GM12874 (cell line): ENCODE measurements at regions not wholly inside any gene's neighbourhood (a gene's known extent, or its start where the extent isn't known, plus 50 kb on each side); places are given as distances from the start of the nearest gene placed in this dataset.

ENCODE experiments used
- TF ChIP-seq, protein P1 (sequence below): IDR thresholded peaks from 2 replicates; pipeline ENCODE4 v1.5.1; 2011; ENCODE audit warnings: low read depth, mild to moderate bottlenecking, control low read depth, low read length, moderate library complexity; ENCODE audit not compliant: insufficient read depth

DNA sequence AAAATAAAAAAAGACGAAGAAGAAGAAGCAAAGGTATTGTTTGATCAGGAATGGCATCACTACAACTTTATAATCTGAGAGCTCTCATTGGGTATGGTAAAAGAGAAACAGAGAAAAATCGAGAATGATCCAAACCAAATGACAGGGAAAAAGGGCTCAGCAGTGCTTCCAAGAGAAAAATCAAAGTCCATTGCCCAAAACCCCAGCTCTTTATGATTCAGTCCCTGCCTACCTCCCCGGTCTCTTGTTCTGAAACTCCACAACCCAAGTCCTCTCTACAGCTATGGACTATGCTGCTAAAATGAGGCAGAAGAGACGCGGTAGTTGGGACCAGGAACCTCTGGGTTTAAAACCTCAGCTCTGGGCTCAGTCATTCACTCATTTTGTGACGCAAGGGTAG lies 341.1 kb upstream of the PPARGC1A start:
- TF ChIP-seq, protein P1, sequence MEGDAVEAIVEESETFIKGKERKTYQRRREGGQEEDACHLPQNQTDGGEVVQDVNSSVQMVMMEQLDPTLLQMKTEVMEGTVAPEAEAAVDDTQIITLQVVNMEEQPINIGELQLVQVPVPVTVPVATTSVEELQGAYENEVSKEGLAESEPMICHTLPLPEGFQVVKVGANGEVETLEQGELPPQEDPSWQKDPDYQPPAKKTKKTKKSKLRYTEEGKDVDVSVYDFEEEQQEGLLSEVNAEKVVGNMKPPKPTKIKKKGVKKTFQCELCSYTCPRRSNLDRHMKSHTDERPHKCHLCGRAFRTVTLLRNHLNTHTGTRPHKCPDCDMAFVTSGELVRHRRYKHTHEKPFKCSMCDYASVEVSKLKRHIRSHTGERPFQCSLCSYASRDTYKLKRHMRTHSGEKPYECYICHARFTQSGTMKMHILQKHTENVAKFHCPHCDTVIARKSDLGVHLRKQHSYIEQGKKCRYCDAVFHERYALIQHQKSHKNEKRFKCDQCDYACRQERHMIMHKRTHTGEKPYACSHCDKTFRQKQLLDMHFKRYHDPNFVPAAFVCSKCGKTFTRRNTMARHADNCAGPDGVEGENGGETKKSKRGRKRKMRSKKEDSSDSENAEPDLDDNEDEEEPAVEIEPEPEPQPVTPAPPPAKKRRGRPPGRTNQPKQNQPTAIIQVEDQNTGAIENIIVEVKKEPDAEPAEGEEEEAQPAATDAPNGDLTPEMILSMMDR: no peak

DNA sequence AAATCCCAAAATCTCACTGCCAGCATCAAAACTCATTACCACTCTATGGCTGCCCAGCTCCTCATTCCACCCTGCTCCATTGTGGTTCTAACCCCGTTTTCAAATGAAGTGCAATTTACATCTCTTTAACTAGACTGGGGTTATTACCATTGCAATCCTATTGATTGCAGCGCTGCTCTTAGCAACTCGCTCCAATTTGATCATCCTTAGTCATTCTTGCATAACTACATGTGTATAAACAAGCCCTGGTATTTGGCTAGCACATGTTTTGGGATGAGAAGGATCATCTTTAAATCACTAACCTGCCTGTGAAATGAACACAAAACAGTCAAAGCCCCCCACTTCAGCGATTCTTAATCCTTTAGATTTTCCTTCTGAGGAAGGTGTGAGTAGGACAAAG lies 340.1 kb upstream of the PPARGC1A start:
- TF ChIP-seq, protein P1: no peak

DNA sequence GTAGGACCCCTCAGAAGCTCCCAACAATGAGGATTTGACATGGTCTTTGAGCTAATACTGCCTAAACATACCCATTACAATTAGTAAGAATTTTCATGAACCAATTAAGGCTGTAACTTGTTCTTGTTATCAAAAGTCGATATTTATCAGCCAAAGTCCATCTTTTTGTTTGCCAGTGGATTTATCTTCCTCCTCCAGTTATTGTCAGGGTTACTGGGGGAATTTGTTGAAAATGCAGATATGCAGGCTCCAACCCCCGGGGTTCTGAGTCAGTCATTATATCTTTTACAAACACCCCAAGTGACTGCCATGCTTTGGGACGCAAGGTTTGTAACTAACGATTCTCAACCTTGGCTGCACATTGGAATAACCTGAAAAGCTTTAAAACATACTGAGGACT lies 338.8 kb upstream of the PPARGC1A start:
- TF ChIP-seq, protein P1: no peak

DNA sequence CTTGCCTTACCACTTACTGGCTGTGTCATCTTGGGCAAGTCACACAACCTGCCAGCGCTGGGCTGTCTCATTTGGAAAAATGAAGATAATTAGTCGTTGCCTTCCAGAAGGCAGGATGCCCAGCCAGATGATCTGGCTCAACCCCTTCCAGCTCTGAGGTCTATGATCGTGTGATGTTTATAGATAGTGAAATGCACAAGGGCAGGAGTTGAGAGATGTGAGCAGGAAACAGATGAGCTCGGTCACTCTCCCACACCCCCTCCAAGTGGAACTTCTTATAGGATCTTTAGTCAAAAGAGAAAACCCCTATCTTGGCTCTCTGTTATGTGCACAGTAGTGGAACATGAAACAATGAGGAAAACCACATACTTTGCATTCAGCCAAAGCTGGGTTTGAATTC lies 336.8 kb upstream of the PPARGC1A start:
- TF ChIP-seq, protein P1: no peak

DNA sequence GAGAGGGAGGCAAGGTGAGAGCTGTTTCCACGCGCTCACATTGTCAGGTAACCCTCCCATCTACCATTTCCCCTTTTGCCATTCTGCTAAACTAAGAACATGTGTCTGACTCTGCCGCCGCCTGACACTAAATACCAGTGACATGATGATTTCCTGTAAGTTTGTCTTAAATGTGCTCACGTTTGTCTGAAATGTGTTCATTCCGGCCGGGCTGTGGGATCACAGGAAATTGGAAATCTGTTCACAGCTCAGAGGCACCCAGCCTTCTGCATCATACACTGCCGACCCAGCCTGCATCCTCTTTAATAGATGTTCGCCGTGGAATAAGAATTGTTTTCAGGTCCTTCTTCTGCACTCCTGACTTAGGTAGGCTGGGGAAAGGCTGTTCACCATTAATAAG lies 336.2 kb upstream of the PPARGC1A start:
- TF ChIP-seq, protein P1: no peak

DNA sequence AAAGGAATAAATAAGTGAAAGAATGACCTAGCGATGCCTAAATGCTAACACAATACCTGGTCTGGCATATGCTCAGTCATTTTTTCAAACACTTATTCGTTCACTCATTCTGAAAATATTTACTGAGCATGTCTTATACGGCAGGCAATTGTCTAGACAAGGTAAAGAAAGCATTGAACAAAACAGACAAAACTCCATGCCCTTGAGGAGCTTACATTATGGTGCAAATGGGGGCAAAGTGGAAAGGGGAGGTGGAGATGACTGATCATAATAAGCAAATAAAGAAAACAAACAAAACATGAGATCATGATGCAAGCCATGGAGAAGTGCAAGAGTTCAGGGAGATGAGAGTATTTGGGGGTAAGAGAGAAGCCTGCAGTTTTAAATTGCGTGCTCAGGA lies 334.6 kb upstream of the PPARGC1A start:
- TF ChIP-seq, protein P1: no peak

DNA sequence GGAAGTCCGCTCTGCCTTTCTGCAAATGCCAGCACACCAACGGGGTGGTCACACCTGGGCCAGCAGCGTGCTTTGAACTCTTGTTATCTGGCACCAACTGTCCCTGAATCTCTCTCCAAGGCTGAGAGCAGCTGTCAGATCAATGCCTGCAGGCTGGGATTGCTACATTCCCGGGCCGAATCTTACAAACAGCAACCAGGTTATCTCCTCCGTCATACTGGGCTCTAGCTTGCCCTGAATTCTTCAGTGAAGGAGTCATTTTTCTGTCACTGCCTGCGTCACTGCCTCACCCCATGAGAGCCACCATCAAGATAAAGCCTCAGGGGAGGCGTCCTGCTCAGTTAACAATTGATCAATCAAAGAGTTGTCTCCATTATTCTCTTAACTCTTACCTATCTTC lies 329.4 kb upstream of the PPARGC1A start:
- TF ChIP-seq, protein P1: no peak

DNA sequence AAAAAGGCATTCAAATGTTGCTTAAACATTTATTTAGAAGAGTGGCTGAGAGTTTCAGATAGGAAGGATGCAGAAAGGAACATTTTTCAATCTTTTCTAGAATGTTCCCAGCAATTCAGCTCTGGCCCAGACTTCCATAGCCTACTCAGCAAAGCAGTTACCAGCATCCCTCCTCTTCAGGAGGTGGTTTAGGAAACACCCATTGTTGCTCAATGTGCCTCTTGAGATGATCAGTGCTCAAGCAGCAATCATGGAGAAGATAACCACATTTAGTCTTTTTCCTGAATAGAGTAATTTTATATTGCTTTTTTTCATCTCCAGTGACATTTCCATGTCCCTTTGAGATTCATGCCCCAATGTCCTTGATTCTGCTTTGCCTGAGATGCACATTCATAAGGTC lies 328.7 kb upstream of the PPARGC1A start:
- TF ChIP-seq, protein P1: no peak
